Small intestine (tissue), 7 donors: ENCODE measurements at regions not wholly inside any gene's neighbourhood (a gene's known extent, or its start where the extent isn't known, plus 50 kb on each side); places are given as distances from the start of the nearest gene placed in this dataset.

Experiments used
- DNase-seq, 2 donors: peaks; one replicate each; pipeline versions ENCODE4 v3.0.0 to v3.0.0-alpha.2; 2013
- FAIRE-seq: peaks from 2 replicates; lab custom pipeline; 2012; peaks lifted over from hg19 to GRCh38; lab: Jason Lieb, UNC
- H3K27ac ChIP-seq, 3 donors: one replicate each; pipeline ENCODE4 v1.5.1; 2013; ENCODE audit warnings: low read length in 2 of 3, mild to moderate bottlenecking in 2 of 3, control low read depth in 1 of 3, inconsistent platforms in 1 of 3, low read depth in 1 of 3, moderate library complexity in 1 of 3
- H3K27me3 ChIP-seq, 3 donors: one replicate each; pipeline ENCODE4 v1.6.1; 2013; ENCODE audit warnings: low read length in 3 of 3, inconsistent platforms in 1 of 3; ENCODE audit not compliant: control insufficient read depth in 3 of 3, insufficient read depth in 3 of 3
- H3K36me3 ChIP-seq, 3 donors: one replicate each; pipeline ENCODE4 v1.6.1; 2013; ENCODE audit warnings: low read length in 3 of 3, inconsistent platforms in 1 of 3, low read depth in 1 of 3, mild to moderate bottlenecking in 1 of 3, moderate library complexity in 1 of 3; ENCODE audit not compliant: control insufficient read depth in 3 of 3, insufficient read depth in 2 of 3
- H3K4me1 ChIP-seq, 3 donors: one replicate each; pipeline ENCODE4 v1.6.1; 2013; ENCODE audit warnings: low read length in 2 of 3, inconsistent platforms in 1 of 3, low read depth in 1 of 3, mild to moderate bottlenecking in 1 of 3, moderate library complexity in 1 of 3; ENCODE audit not compliant: control insufficient read depth in 3 of 3, insufficient read depth in 2 of 3
- H3K4me3 ChIP-seq, 3 donors: one replicate each; pipeline ENCODE4 v1.5.1; 2013; ENCODE audit warnings: low read length in 3 of 3, control low read depth in 1 of 3, inconsistent platforms in 1 of 3, low read depth in 1 of 3, mild to moderate bottlenecking in 1 of 3, moderate library complexity in 1 of 3
- H3K9me3 ChIP-seq, 2 donors: one replicate each; pipeline ENCODE4 v1.6.1; 2013; ENCODE audit warnings: low read depth in 1 of 2, low read length in 1 of 2; ENCODE audit not compliant: control insufficient read depth in 2 of 2, insufficient read depth in 1 of 2
- WGBS, 3 donors: extraction: QIAGEN DNeasy Blood & Tissue Kit; methylation state at CpG; one replicate each; pipeline ENCODE4 v1.1.7; 2013; 5-methylcytosine and 5-hydroxymethylcytosine counted together
- donor health status: healthy with polysubstance abuse.
- donor health status: control.
- donor health status: control.
- donor health status: Bipolar disorder and iron deficiency.
- donor health status: healthy.

DNA sequence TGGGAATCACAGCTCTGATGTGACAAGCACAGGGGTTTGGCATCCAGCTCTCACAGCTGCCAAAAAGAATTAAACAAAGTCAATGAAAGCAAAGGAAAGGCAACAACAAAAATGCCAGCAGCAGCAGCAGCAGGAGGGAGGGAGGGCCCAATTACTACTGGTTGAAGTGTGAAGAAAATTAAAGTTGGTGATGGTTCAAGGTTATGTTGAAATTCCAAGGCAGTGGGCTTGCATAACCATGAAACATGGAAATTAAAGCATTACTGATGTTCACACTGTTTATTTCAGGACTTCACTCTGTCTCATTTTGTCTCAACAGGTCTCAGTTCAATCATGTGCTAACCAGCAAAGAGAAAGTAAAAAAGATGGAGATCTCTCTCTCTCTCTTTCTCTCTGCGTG is 220.3 kb upstream of the LYPLAL1 start:
- Histone ChIP-seq H3K4me1 (no peaks in the 10 kb centered on the region), H3K4me3 (no peak overlapping the region), H3K27me3 (no peaks in the 10 kb centered on the region), H3K36me3 (no peaks in the 10 kb centered on the region), H3K27ac (no peak overlapping the region), H3K9me3 (no peaks in the 10 kb centered on the region)
- DNase-seq, result no peak
- 69 to 84% (median 83%) methylated on average over 1 of the region's 1 CpG for WGBS, 3 donors
- no peak for FAIRE-seq

DNA sequence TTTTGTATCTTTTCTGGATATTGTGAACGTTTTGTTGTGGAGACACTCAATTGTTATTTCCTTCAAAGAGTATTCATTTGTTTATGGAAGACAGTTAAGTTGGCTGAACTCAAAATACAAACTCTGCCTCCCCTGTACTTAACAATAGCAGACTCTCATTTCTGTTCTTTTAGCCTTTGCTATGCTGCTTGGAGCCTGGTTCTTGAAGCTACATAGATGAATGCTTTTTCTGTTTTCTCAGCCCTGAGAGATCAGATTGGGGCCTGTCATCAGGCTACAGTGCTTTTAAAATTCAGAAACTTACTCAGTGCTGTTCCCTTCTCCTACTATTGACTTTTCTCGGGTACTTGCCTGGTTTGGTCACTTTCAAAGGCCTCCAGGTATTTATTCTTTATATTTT is 215.7 kb upstream of the LYPLAL1 start:
- no peaks in the 10 kb centered on the region for H3K9me3 ChIP-seq
- H3K36me3 ChIP-seq, result no peaks in the 10 kb centered on the region
- DNase-seq (no peak), FAIRE-seq (no peak)
- whole genome bisulfite sequencing, 3 donors, result 29 to 38% (median 32%) methylated on average over 2 of the region's 2 CpGs
- no peaks in the 10 kb centered on the region for H3K4me1 ChIP-seq
- no peaks in the 10 kb centered on the region for H3K27me3 ChIP-seq
- no peak overlapping the region for H3K27ac ChIP-seq
- no peak overlapping the region for H3K4me3 ChIP-seq

DNA sequence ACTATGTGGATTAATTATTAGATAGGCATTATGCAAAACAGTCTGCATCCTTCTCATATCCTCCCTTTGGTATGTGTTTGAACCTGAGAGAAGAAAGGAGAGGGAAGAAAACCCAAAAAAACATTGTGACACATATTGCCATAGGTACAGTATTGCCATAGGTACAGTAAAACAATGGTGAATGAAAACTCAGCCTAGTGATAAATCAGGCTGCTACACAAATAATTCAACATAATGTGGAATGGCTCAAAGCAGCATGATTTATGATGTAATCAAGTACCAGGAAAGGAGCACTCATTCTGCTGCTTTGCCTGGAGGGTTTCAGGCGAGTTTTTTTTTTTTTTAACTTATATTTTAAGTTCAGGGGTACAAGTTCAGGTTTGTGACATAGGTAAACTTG is 213.9 kb upstream of the LYPLAL1 start:
- H3K27ac ChIP-seq, result no peak overlapping the region
- no peaks in the 10 kb centered on the region for H3K9me3 ChIP-seq
- DNase-seq (no peak), FAIRE-seq (no peak)
- WGBS, 3 donors, result 24 to 60% (median 54%) methylated on average over 1 of the region's 1 CpG
- no peaks in the 10 kb centered on the region for H3K27me3 ChIP-seq
- no peaks in the 10 kb centered on the region for H3K4me1 ChIP-seq
- H3K4me3 ChIP-seq, result no peak overlapping the region
- H3K36me3 ChIP-seq, result no peaks in the 10 kb centered on the region

DNA sequence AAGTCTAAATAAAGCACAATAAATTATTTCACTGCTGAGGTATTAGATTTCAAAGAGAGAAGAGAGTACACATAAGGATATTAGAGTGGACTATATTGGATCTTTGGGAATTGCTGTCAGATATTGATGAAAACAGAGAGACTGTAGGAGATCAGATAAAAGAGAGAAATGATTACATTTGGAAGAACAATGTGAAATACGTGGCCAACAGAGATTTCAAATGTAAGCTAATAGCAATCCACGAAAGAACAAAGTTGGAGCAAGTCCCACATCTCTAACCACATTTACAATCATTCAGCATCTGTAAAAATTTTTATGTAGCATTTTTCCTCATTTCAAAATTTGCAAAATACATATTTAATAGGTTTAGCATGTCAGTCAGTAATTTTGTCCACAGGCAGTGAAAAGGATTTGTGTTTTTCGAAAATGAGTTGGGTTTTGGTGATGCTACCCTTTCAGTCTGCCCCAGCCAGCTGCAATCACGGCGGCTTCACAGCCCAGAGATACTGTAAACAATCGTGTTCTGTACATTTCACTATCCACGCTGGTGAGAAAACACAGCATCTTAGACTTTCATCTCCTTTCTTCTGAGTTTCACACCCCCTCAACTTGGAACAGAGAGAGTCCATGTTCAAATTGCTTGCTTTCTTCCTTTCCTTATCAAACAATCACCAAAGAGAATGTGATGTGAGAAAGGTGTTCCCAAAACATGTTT is 209.1 kb upstream of the LYPLAL1 start:
- Histone ChIP-seq H3K4me3 (no peak overlapping the region), H3K27ac (no peak overlapping the region), H3K36me3 (no peaks in the 10 kb centered on the region), H3K4me1 (no peaks in the 10 kb centered on the region), H3K9me3 (peaks cover 0 to 3% of the 10 kb centered on the region in 2 donors), H3K27me3 (no peaks in the 10 kb centered on the region)
- WGBS, 3 donors, result 63 to 64% (median 63%) methylated on average over 7 of the region's 7 CpGs
- DNase-seq, result no peak
- FAIRE-seq, result no peak

DNA sequence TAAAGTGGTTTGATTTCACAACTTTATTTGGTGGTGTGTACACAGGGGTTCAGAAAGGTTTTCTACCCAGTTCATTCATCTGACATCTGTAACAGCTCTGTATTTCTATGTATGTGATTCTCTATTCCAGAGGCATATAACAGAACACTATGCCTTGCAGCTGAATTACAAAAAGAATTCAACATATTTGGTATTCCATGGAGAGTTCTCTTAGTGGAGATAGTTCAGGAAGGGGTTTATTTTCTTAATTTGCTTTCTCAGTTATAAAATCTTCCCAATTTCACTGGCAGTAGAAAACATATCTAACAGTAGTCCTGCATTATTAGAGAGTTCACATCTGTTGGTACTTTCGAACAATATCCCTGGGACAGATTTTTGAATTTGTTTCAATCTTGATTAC is 207.9 kb upstream of the LYPLAL1 start:
- FAIRE-seq, result no peak
- 72 to 77% (median 73%) methylated on average over 1 of the region's 1 CpG for WGBS, 3 donors

DNA sequence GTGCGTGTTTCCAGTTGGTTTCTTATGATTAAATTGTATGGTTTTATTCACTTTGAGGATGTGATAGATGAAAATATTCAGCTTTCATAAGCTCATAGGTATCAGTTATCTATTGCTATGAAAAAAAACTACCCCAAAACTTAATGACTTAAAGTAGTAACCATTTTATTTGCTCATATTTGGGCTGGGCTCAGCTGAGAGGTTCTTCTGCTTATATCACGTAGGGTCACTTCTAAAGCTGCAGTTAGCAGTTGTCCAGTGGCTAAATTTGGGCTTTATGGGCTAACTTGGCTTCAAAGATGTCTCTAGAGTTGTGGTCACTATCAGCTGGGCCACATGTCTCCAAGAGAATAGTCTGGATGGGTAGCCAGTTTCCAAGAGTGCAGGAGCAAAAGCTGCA is 206.4 kb upstream of the LYPLAL1 start:
- FAIRE-seq (no peak), DNase-seq (no peak)
- Histone ChIP-seq H3K36me3 (no peaks in the 10 kb centered on the region), H3K4me1 (no peaks in the 10 kb centered on the region), H3K4me3 (no peak overlapping the region), H3K27ac (no peak overlapping the region), H3K27me3 (no peaks in the 10 kb centered on the region), H3K9me3 (peaks cover 0 to 3% of the 10 kb centered on the region in 2 donors)
- 70 to 89% (median 78%) methylated on average over 2 of the region's 2 CpGs for WGBS, 3 donors

More for the DNA sequence above, 207.9 kb upstream of the LYPLAL1 start:
- no peak overlapping the region for H3K27ac ChIP-seq
- H3K27me3 ChIP-seq, result no peaks in the 10 kb centered on the region
- no peak overlapping the region for H3K4me3 ChIP-seq
- H3K36me3 ChIP-seq, result no peaks in the 10 kb centered on the region
- no peaks in the 10 kb centered on the region for H3K4me1 ChIP-seq
- peaks cover 0 to 3% of the 10 kb centered on the region in 2 donors for H3K9me3 ChIP-seq
- DNase-seq, result no peak

DNA sequence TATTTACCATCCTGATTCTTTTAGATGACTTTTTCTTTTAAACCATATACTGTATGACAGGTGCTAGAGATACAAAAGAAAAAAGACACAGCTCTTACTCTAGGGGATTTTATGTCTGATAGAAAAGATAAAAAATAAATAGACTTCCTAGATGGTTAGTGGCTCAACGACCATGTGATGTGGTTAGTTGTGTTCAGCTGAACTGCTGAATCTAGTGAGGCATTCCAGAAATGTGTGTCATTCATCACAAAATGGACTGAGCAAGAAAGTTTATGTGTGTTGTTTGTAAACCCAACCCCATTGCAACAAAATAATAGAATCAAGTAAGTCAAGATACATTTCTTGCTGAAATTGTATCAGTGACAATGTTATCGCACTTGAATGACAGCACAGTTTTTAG is 205.8 kb upstream of the LYPLAL1 start:
- H3K27me3 ChIP-seq, result no peaks in the 10 kb centered on the region
- H3K4me3 ChIP-seq, result no peak overlapping the region
- no peaks in the 10 kb centered on the region for H3K36me3 ChIP-seq
- DNase-seq, result no peak
- H3K9me3 ChIP-seq, result peaks cover 0 to 5% of the 10 kb centered on the region in 2 donors
- WGBS, 3 donors, result 65 to 78% (median 73%) methylated on average over 2 of the region's 2 CpGs
- H3K27ac ChIP-seq, result no peak overlapping the region
- H3K4me1 ChIP-seq, result no peaks in the 10 kb centered on the region
- no peak for FAIRE-seq

DNA sequence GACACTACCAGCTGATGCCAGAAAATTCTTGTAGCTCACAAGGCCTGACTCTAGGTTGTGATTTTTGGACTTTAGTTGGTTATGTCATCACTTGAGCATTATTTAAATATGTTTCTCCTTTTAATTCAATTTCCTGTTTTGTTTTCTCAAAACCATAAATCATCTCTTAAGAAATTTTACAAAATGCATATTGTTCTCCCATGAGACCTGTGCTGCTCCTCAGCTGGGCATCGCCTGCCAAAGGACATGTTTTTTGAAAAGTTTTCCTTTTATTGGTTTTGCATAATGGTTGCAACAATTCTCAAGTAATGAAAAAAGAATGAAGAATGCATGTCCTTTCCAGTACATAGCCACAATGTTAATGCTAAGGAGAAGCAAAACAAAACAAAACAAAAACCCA is 204.7 kb upstream of the LYPLAL1 start:
- H3K9me3 ChIP-seq, result peaks cover 0 to 9% of the 10 kb centered on the region in 2 donors
- DNase-seq, result no peak
- H3K27me3 ChIP-seq, result no peaks in the 10 kb centered on the region
- WGBS, 3 donors, result 93 to 97% (median 94%) methylated on average over 1 of the region's 1 CpG
- no peaks in the 10 kb centered on the region for H3K36me3 ChIP-seq
- no peak overlapping the region for H3K4me3 ChIP-seq
- no peak overlapping the region for H3K27ac ChIP-seq
- FAIRE-seq, result no peak
- H3K4me1 ChIP-seq, result no peaks in the 10 kb centered on the region
